ENCODE measurements at regions not wholly inside any gene's neighbourhood (a gene's known extent, or its start where the extent isn't known, plus 50 kb on each side); places are given as distances from the start of the nearest gene placed in this dataset.
A peak's percentile ranks its signal among the peaks of the same experiment; 100 is the strongest.

DNA sequence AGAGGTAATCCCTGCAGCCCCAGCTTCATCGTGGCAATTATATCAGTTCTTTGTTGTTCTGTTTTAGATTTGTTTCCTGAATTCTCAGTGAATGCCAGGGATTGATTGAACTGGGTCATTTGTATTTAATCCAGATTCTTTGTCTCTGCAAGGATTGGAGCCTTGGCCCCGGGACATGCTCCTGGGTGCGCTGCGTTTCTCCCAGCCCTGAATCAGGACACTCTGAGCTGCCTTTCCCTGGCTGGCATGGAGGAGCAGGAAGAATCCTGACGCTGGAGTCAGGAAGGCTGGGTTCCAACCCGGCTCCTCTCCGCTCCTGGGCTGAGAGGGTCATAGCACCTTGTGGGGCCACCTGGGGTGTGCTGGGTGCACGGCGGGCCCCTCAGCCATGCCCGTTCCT lies 545.6 kb downstream of the QKI start:
- Histone ChIP-seq H3K36me3 (ENCODE audit: control insufficient read depth, low read length) (no peaks in the 10 kb centered on the region), H3K27ac (ENCODE audit: low read depth, low read length) (no peak overlapping the region), H3F3A (ENCODE audit: control insufficient read depth, insufficient read depth) (no peaks in the 10 kb centered on the region), H3K4me3 (ENCODE audit: low read length) (no peak overlapping the region), H3K79me2 (ENCODE audit: control insufficient read depth, low read length) (no peaks in the 10 kb centered on the region), H3K27me3 (ENCODE audit: control insufficient read depth, low read length) (peaks cover 11% of the 10 kb centered on the region; the same call in 1 of the 2 replicates), H3K4me2 (ENCODE audit: low read length) (no peak overlapping the region), H3K9me2 (replicated peaks; ENCODE audit: control insufficient read depth, low read length) (no peaks in the 10 kb centered on the region), H3K9me3 (ENCODE audit: control insufficient read depth, insufficient read depth, low read length) (no peaks in the 10 kb centered on the region), H3K4me1 (ENCODE audit: control insufficient read depth, low read length) (no peaks in the 10 kb centered on the region), H4K20me1 (ENCODE audit: control insufficient read depth, insufficient read depth, low read depth, low read length) (no peaks in the 10 kb centered on the region)
- TF ChIP-seq, protein P1, sequence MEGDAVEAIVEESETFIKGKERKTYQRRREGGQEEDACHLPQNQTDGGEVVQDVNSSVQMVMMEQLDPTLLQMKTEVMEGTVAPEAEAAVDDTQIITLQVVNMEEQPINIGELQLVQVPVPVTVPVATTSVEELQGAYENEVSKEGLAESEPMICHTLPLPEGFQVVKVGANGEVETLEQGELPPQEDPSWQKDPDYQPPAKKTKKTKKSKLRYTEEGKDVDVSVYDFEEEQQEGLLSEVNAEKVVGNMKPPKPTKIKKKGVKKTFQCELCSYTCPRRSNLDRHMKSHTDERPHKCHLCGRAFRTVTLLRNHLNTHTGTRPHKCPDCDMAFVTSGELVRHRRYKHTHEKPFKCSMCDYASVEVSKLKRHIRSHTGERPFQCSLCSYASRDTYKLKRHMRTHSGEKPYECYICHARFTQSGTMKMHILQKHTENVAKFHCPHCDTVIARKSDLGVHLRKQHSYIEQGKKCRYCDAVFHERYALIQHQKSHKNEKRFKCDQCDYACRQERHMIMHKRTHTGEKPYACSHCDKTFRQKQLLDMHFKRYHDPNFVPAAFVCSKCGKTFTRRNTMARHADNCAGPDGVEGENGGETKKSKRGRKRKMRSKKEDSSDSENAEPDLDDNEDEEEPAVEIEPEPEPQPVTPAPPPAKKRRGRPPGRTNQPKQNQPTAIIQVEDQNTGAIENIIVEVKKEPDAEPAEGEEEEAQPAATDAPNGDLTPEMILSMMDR (IDR thresholded peaks at IDR 0.05; ENCODE audit: low read depth, low read length, poor library complexity, severe bottlenecking) = no peak
- no peak for TF ChIP-seq EZH2phosphoT487 (IDR thresholded peaks at IDR 0.05; ENCODE audit: borderline replicate concordance, low read length)

DNA sequence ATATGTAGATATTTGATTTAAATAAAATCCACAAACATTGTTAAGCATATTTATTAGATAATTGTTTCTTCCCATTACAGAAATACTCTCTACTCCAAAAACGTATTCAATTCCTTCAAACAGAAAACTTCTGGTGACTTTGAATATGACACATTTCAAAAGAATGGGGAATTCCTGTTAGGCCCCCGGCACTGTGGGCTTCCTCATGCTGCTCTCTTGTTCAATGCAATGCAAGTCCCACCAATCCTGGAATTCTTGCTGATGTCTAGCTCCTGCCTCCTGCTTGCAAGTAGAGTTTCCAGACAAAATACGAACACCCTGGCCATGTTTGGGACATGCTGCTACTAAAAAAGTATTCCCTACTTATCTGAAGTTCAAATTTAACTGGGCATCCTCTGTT lies 544.1 kb downstream of the QKI start:
- Histone ChIP-seq H3K36me3 (ENCODE audit: control insufficient read depth, low read length) (no peaks in the 10 kb centered on the region), H3K27ac (ENCODE audit: low read depth, low read length) (no peak overlapping the region)

DNA sequence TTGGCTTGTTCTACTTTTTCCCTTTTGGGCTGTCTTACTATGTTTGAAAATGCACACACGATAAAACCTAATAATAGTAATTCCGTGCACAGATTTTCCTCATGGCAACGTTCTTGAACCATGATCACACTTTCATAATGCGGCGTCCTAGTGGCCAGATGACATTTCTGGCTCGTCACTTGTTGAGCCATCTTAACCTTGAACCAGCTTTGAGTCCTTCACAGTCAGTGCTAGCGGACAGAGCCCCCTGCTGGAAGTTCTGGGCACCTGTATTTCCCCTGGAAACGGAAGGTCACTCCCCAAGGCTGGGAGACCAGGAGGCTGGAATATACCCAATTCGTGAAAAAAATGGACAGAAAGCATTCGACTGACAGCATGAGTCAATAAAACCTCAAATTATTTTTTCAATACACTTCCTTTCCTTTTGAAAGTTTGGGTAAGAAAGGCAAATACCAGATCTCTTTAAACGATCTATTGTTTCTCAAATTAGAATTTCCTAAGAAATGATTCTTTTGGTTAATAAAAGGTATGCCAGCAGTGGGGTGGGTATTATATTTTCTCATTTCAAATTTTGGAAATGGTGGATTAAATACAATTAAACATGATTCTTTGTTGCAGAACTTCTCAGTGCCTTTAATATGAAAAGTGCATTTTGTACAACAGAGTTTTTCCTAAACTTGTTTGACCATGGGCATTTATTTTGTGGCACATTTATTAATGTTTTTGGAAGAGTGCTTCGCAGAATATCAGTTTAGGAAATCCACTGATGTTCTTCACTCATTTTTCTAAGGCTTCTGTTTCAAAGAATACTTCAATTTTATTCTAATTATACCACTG lies 542.3 kb downstream of the QKI start:
- H3K4me1 ChIP-seq (ENCODE audit: control insufficient read depth, low read length) = no peaks in the 10 kb centered on the region
- H3K4me2 ChIP-seq (ENCODE audit: low read length) = no peak overlapping the region

More for the DNA sequence above, 544.1 kb downstream of the QKI start:
- Histone ChIP-seq H3K9me3 (ENCODE audit: control insufficient read depth, insufficient read depth, low read length) (no peaks in the 10 kb centered on the region), H3K9me2 (replicated peaks; ENCODE audit: control insufficient read depth, low read length) (no peaks in the 10 kb centered on the region), H3K79me2 (ENCODE audit: control insufficient read depth, low read length) (no peaks in the 10 kb centered on the region), H3K4me2 (ENCODE audit: low read length) (no peak overlapping the region), H4K20me1 (ENCODE audit: control insufficient read depth, insufficient read depth, low read depth, low read length) (no peaks in the 10 kb centered on the region), H3F3A (ENCODE audit: control insufficient read depth, insufficient read depth) (no peaks in the 10 kb centered on the region), H3K4me1 (ENCODE audit: control insufficient read depth, low read length) (no peaks in the 10 kb centered on the region), H3K4me3 (ENCODE audit: low read length) (no peak overlapping the region), H3K27me3 (ENCODE audit: control insufficient read depth, low read length) (peaks cover 20% of the 10 kb centered on the region; the same call in 1 of the 2 replicates)
- TF ChIP-seq, protein P1 (IDR thresholded peaks at IDR 0.05; ENCODE audit: low read depth, low read length, poor library complexity, severe bottlenecking) = no peak
- no peak for TF ChIP-seq EZH2phosphoT487 (IDR thresholded peaks at IDR 0.05; ENCODE audit: borderline replicate concordance, low read length)

More for the DNA sequence above, 542.3 kb downstream of the QKI start:
- Histone ChIP-seq H3F3A (ENCODE audit: control insufficient read depth, insufficient read depth) (no peaks in the 10 kb centered on the region), H4K20me1 (ENCODE audit: control insufficient read depth, insufficient read depth, low read depth, low read length) (no peaks in the 10 kb centered on the region), H3K27me3 (ENCODE audit: control insufficient read depth, low read length) (peaks cover 20% of the 10 kb centered on the region; the same call in 1 of the 2 replicates), H3K9me2 (replicated peaks; ENCODE audit: control insufficient read depth, low read length) (no peaks in the 10 kb centered on the region), H3K4me3 (ENCODE audit: low read length) (no peak overlapping the region), H3K27ac (ENCODE audit: low read depth, low read length) (no peak overlapping the region), H3K9me3 (ENCODE audit: control insufficient read depth, insufficient read depth, low read length) (no peaks in the 10 kb centered on the region), H3K79me2 (ENCODE audit: control insufficient read depth, low read length) (no peaks in the 10 kb centered on the region), H3K36me3 (ENCODE audit: control insufficient read depth, low read length) (no peaks in the 10 kb centered on the region)
- no peak for TF ChIP-seq EZH2phosphoT487 (IDR thresholded peaks at IDR 0.05; ENCODE audit: borderline replicate concordance, low read length)
- TF ChIP-seq, protein P1 (IDR thresholded peaks at IDR 0.05; ENCODE audit: low read depth, low read length, poor library complexity, severe bottlenecking) = peak; percentile 86
